ENCODE measurements at regions not wholly inside any gene's neighbourhood (a gene's known extent, or its start where the extent isn't known, plus 50 kb on each side); places are given as distances from the start of the nearest gene placed in this dataset.

DNA sequence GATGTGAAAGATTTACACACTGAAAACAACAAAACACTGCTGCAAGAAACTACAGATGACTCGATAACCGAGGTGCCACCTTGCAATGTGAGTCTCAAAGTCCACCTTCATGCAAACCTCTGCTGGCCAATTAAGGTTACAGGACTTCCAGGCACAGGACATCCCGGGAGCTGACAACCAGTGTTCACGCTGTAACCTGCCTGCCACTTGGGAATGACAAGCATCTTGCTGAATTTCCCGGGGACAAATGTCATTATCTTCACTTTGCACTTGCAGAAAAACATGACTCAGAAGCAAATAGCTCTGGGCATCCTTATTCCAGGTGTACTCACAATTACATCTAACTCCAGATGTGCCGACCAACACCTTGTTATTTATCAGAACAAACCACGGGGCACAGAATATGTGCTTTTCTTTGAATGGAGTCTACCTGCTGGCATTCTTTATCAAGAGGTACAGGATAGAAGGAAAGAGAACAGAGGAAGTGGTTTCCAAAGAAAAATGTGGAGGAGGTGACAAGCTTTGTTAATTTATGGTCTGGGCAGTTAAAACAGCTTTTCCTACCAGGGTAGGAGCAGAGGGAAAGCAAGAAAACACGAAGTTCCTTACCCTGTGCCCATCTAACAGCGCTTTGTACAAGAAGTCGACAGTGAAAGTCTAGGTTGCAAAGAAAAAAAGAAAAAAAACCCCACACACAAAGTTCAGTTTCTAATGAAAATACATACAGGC lies 72.3 kb downstream of the SHANK2 start:
- no peaks in the 10 kb centered on the region for H3K4me1 ChIP-seq (ENCODE audit: low read length)
- H3K4me2 ChIP-seq (ENCODE audit: low read depth, low read length, poor library complexity, severe bottlenecking) = no peak overlapping the region
- no peaks in the 10 kb centered on the region for H3K9me3 ChIP-seq (ENCODE audit: low read length)
- H3K36me3 ChIP-seq (ENCODE audit: insufficient read depth, low read length) = no peaks in the 10 kb centered on the region
- H4K20me1 ChIP-seq (ENCODE audit: insufficient read depth, low read depth, low read length) = no peaks in the 10 kb centered on the region
- no peaks in the 10 kb centered on the region for H3K27me3 ChIP-seq (ENCODE audit: low read length)
- no peaks in the 10 kb centered on the region for H3K79me2 ChIP-seq (ENCODE audit: low read length)
- H3K27ac ChIP-seq (ENCODE audit: low read length) = no peak overlapping the region
- H3K9ac ChIP-seq (ENCODE audit: low read length) = no peak overlapping the region
- H3K9me2 ChIP-seq (replicated peaks; ENCODE audit: insufficient read depth, low read length) = no peaks in the 10 kb centered on the region
- DNase-seq = no peak
- no peak overlapping the region for H2AFZ ChIP-seq (ENCODE audit: low read length)
- H3K4me3 ChIP-seq (ENCODE audit: low read length) = no peak overlapping the region

DNA sequence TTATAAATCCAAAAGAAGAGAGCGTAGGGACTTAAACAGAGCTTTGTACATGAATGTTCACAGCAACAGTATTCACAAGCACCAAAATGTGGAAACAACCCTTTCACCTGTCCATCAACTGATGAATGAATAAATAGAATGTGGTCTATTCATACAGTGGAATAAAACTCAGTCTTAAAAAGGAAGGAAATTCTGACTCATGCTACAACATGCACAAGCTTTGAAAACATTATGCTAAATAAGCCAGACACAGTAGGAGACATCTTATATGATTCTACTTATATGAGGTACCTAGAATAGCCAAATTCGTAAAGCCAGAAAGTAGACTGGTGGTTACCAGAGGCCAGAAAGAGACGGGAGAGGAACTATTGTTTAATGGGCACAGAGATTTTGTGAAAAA lies 74.3 kb downstream of the SHANK2 start:
- H3K27me3 ChIP-seq (ENCODE audit: low read length) = no peaks in the 10 kb centered on the region
- H4K20me1 ChIP-seq (ENCODE audit: insufficient read depth, low read depth, low read length) = no peaks in the 10 kb centered on the region
- H2AFZ ChIP-seq (ENCODE audit: low read length) = no peak overlapping the region

DNA sequence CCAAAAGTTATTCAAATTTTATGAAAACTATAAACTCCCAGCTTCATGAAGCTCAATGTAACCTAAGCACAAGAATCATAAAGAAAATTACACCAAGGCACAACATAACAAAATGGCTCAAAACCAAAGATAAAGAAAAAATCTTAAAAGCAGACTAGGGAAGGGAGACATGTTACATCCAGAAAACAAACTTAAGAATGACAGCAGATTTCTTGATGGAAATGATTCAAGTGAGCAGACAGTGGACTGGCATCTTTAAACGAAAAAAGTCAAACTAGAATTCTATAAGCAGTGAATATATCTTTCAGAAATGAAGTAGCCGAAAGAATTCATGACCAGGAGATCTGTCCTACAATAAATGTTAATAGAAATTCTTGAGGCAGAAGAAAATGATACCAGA lies 75.6 kb downstream of the SHANK2 start:
- no peaks in the 10 kb centered on the region for H3K79me2 ChIP-seq (ENCODE audit: low read length)

More for the DNA sequence above, 74.3 kb downstream of the SHANK2 start:
- no peak overlapping the region for H3K4me3 ChIP-seq (ENCODE audit: low read length)
- no peaks in the 10 kb centered on the region for H3K79me2 ChIP-seq (ENCODE audit: low read length)
- H3K9me2 ChIP-seq (replicated peaks; ENCODE audit: insufficient read depth, low read length) = no peaks in the 10 kb centered on the region
- no peaks in the 10 kb centered on the region for H3K9me3 ChIP-seq (ENCODE audit: low read length)
- no peaks in the 10 kb centered on the region for H3K4me1 ChIP-seq (ENCODE audit: low read length)
- no peak overlapping the region for H3K27ac ChIP-seq (ENCODE audit: low read length)
- DNase-seq = no peak
- no peak overlapping the region for H3K4me2 ChIP-seq (ENCODE audit: low read depth, low read length, poor library complexity, severe bottlenecking)
- H3K9ac ChIP-seq (ENCODE audit: low read length) = no peak overlapping the region
- no peaks in the 10 kb centered on the region for H3K36me3 ChIP-seq (ENCODE audit: insufficient read depth, low read length)

DNA sequence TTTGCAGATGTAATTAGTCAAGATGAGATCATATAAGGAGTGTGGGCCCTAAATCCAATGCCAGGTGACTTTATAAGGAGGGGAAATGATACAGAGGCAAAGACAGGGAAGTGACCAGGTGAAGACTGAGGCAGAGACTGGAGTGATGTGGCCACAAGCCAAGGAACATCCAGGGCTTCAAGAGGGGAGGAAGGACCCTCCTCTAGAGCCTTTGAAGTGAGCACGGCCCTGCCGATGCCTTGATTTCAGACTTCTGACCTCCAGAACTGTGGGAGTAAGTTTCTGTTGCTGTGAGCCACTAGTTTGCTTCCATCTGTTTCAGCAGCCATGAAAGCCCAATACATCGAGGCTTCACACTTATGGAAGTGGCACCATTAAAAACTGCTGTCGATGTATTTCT lies 78.7 kb downstream of the SHANK2 start:
- no peaks in the 10 kb centered on the region for H3K4me1 ChIP-seq (ENCODE audit: low read length)
- H3K27ac ChIP-seq (ENCODE audit: low read length) = no peak overlapping the region
- no peaks in the 10 kb centered on the region for H4K20me1 ChIP-seq (ENCODE audit: insufficient read depth, low read depth, low read length)
- H3K36me3 ChIP-seq (ENCODE audit: insufficient read depth, low read length) = no peaks in the 10 kb centered on the region
- H3K9me2 ChIP-seq (replicated peaks; ENCODE audit: insufficient read depth, low read length) = no peaks in the 10 kb centered on the region
- no peak overlapping the region for H3K9ac ChIP-seq (ENCODE audit: low read length)
- no peaks in the 10 kb centered on the region for H3K9me3 ChIP-seq (ENCODE audit: low read length)
- H3K27me3 ChIP-seq (ENCODE audit: low read length) = no peaks in the 10 kb centered on the region
- no peak overlapping the region for H2AFZ ChIP-seq (ENCODE audit: low read length)
- no peak overlapping the region for H3K4me2 ChIP-seq (ENCODE audit: low read depth, low read length, poor library complexity, severe bottlenecking)
- H3K79me2 ChIP-seq (ENCODE audit: low read length) = no peaks in the 10 kb centered on the region
- no peak for DNase-seq
- H3K4me3 ChIP-seq (ENCODE audit: low read length) = no peak overlapping the region

More for the DNA sequence above, 75.6 kb downstream of the SHANK2 start:
- Histone ChIP-seq H4K20me1 (ENCODE audit: insufficient read depth, low read depth, low read length) (no peaks in the 10 kb centered on the region), H3K4me3 (ENCODE audit: low read length) (no peak overlapping the region), H3K27ac (ENCODE audit: low read length) (no peak overlapping the region), H2AFZ (ENCODE audit: low read length) (no peak overlapping the region), H3K4me1 (ENCODE audit: low read length) (no peaks in the 10 kb centered on the region), H3K9me2 (replicated peaks; ENCODE audit: insufficient read depth, low read length) (no peaks in the 10 kb centered on the region), H3K4me2 (ENCODE audit: low read depth, low read length, poor library complexity, severe bottlenecking) (no peak overlapping the region), H3K36me3 (ENCODE audit: insufficient read depth, low read length) (no peaks in the 10 kb centered on the region), H3K9ac (ENCODE audit: low read length) (no peak overlapping the region), H3K9me3 (ENCODE audit: low read length) (no peaks in the 10 kb centered on the region), H3K27me3 (ENCODE audit: low read length) (no peaks in the 10 kb centered on the region)
- no peak for DNase-seq

DNA sequence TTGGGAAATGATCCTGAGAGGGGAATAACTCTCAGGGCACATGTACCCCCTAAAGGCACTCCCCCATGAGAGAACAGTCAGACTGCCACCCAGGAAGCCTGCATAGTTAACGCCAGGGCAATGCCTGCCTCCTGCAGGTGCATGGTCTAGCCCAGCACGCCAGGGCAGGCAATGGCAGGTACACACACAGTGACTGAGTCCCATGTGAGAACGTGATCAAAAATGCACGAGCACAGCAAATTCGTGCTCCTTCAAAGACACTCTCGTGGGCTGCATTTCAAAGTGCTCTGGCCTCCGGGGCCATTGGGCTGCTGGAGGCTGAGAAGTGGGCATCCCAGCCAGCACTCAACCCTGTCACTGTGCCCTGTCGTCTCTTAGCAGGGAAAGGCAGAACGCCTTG lies 79.7 kb downstream of the SHANK2 start:
- Histone ChIP-seq H2AFZ (ENCODE audit: low read length) (no peak overlapping the region), H3K4me2 (ENCODE audit: low read depth, low read length, poor library complexity, severe bottlenecking) (no peak overlapping the region), H3K27me3 (ENCODE audit: low read length) (no peaks in the 10 kb centered on the region), H3K79me2 (ENCODE audit: low read length) (no peaks in the 10 kb centered on the region), H3K36me3 (ENCODE audit: insufficient read depth, low read length) (no peaks in the 10 kb centered on the region), H3K9me2 (replicated peaks; ENCODE audit: insufficient read depth, low read length) (no peaks in the 10 kb centered on the region), H3K4me3 (ENCODE audit: low read length) (no peak overlapping the region), H3K9me3 (ENCODE audit: low read length) (no peaks in the 10 kb centered on the region), H4K20me1 (ENCODE audit: insufficient read depth, low read depth, low read length) (no peaks in the 10 kb centered on the region), H3K27ac (ENCODE audit: low read length) (no peak overlapping the region), H3K4me1 (ENCODE audit: low read length) (no peaks in the 10 kb centered on the region), H3K9ac (ENCODE audit: low read length) (no peak overlapping the region)
- DNase-seq = no peak

DNA sequence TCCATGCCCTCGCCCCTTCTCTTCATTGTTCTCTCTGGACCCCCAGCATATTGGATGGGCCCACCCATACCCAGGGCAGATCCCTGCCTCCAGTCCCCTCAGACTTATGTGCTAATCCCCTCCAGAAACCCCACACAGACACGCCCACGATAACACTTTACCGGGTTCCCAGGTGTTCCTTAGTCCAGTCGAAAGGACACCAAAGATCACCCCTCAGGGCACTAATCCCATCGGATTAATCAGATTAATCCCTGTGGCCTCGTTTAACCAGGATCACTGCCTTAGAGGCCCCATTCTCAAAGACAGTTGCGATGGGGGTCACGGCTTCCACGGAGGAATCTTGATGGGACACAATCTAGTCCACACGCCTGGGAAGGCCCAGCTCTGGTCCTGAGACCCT lies 80.8 kb downstream of the SHANK2 start:
- H3K27me3 ChIP-seq (ENCODE audit: low read length) = no peaks in the 10 kb centered on the region
- no peaks in the 10 kb centered on the region for H4K20me1 ChIP-seq (ENCODE audit: insufficient read depth, low read depth, low read length)
- H3K27ac ChIP-seq (ENCODE audit: low read length) = no peak overlapping the region
- no peak overlapping the region for H2AFZ ChIP-seq (ENCODE audit: low read length)
- DNase-seq = no peak
- no peaks in the 10 kb centered on the region for H3K36me3 ChIP-seq (ENCODE audit: insufficient read depth, low read length)
- H3K4me2 ChIP-seq (ENCODE audit: low read depth, low read length, poor library complexity, severe bottlenecking) = no peak overlapping the region
- no peaks in the 10 kb centered on the region for H3K9me3 ChIP-seq (ENCODE audit: low read length)
- H3K4me1 ChIP-seq (ENCODE audit: low read length) = no peaks in the 10 kb centered on the region
- H3K9me2 ChIP-seq (replicated peaks; ENCODE audit: insufficient read depth, low read length) = no peaks in the 10 kb centered on the region
- no peaks in the 10 kb centered on the region for H3K79me2 ChIP-seq (ENCODE audit: low read length)
- no peak overlapping the region for H3K9ac ChIP-seq (ENCODE audit: low read length)
- H3K4me3 ChIP-seq (ENCODE audit: low read length) = no peak overlapping the region

DNA sequence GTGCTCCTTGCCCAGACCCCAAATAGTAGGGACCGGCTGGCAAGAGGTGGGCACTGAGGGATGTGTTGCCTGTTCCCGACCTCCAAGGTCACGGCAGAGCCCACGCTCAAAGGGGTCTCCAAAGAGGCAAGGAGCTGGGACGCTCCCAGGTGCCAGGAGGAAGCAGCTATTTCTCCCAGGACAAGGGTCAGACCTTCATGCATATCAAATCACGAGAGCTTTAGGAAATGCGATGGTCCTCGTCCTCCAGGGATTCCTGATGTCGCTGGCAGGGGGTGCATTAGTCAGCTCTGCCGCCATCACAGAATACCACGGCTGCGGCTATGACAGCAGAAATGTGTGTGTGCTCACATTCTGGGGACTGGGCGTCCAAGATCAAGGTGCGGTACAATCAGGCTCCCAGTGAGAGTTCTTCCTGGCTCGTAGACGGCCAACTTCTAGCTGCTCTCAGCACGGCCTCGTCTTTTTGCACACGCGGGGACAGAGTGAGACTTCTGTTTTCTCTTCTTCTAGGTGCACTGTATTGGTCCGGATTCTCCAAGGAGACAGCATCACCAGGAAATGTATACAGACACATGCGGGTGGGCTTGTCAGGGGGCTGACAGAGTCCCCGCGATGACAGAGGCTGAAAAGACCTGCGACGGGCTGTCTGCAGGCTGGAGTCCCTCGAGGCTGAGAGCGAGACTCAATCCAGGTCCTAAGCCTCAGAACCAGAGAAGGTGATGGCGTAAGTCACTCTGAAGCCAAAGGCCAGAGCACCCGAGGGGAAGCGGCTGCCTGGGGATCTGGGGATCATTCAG lies 81.6 kb downstream of the SHANK2 start:
- no peak overlapping the region for H3K4me3 ChIP-seq (ENCODE audit: low read length)
- H3K79me2 ChIP-seq (ENCODE audit: low read length) = no peaks in the 10 kb centered on the region
- H4K20me1 ChIP-seq (ENCODE audit: insufficient read depth, low read depth, low read length) = no peaks in the 10 kb centered on the region
- no peak overlapping the region for H3K27ac ChIP-seq (ENCODE audit: low read length)
- DNase-seq = no peak
- no peak overlapping the region for H2AFZ ChIP-seq (ENCODE audit: low read length)
- no peaks in the 10 kb centered on the region for H3K9me2 ChIP-seq (replicated peaks; ENCODE audit: insufficient read depth, low read length)
- H3K27me3 ChIP-seq (ENCODE audit: low read length) = no peaks in the 10 kb centered on the region
- no peak overlapping the region for H3K9ac ChIP-seq (ENCODE audit: low read length)
- H3K9me3 ChIP-seq (ENCODE audit: low read length) = no peaks in the 10 kb centered on the region
- no peaks in the 10 kb centered on the region for H3K4me1 ChIP-seq (ENCODE audit: low read length)
- no peaks in the 10 kb centered on the region for H3K36me3 ChIP-seq (ENCODE audit: insufficient read depth, low read length)
- no peak overlapping the region for H3K4me2 ChIP-seq (ENCODE audit: low read depth, low read length, poor library complexity, severe bottlenecking)

DNA sequence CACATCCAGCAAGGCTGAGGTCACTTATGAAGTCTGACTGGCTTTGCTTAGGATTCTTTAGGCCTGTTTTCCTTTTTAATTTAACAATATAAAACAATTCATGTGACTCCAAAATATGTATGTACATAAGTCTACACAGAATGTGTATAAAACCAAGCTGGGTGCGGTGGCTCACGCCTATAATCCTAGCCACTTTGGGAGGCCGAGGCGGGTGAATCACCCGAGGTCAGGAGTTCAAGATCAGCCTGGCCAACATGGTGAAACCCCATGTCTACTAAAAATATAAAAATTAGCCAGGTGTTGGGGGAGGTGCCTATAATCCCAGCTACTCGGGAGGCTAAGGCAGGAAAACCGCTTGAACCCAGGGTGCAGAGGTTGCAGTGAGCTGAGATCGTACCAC lies 83.1 kb downstream of the SHANK2 start:
- Histone ChIP-seq H3K4me3 (ENCODE audit: low read length) (no peak overlapping the region), H3K4me2 (ENCODE audit: low read depth, low read length, poor library complexity, severe bottlenecking) (no peak overlapping the region), H3K9me3 (ENCODE audit: low read length) (no peaks in the 10 kb centered on the region), H3K79me2 (ENCODE audit: low read length) (no peaks in the 10 kb centered on the region), H3K9me2 (replicated peaks; ENCODE audit: insufficient read depth, low read length) (no peaks in the 10 kb centered on the region), H3K27ac (ENCODE audit: low read length) (no peak overlapping the region), H3K4me1 (ENCODE audit: low read length) (no peaks in the 10 kb centered on the region), H4K20me1 (ENCODE audit: insufficient read depth, low read depth, low read length) (no peaks in the 10 kb centered on the region), H3K36me3 (ENCODE audit: insufficient read depth, low read length) (no peaks in the 10 kb centered on the region), H3K9ac (ENCODE audit: low read length) (no peak overlapping the region), H3K27me3 (ENCODE audit: low read length) (no peaks in the 10 kb centered on the region), H2AFZ (ENCODE audit: low read length) (no peak overlapping the region)
- DNase-seq = no peak
